Panc1 (cell line): ENCODE measurements at regions not wholly inside any gene's neighbourhood (a gene's known extent, or its start where the extent isn't known, plus 50 kb on each side); places are given as distances from the start of the nearest gene placed in this dataset.

ENCODE experiments used
- ATAC-seq: fragments of 200-7000 bp; cut with Tn5 transposase; 2 replicates; pipeline ENCODE4 v1.9.1; 2020; ENCODE audit warnings: mild to moderate bottlenecking, moderate library complexity
- BruUV-seq: library from RNA; stranded (reverse); fragments of 400-500 nt; replicated peaks from 2 replicates; lab custom pipeline; 2021; lab: Mats Ljungman, UMichigan
- CTCF ChIA-PET: fragments of 300-600 bp; sonication (Branson Sonifier 250); formaldehyde crosslinking; loops from one replicate; lab custom pipeline; 2022; ENCODE audit warnings: antibody characterized with exemption; lab: Charles Lee
- POLR2A ChIA-PET: fragments of 300-600 bp; sonication (Branson Sonifier 250); formaldehyde crosslinking; loops from one replicate; lab custom pipeline; 2022; ENCODE audit warnings: antibody characterized with exemption; lab: Charles Lee
- DNase-seq: peaks from one replicate; pipeline ENCODE4 v3.0.0-alpha.2; 2010; ENCODE audit warnings: low read depth, low spot score
- H3K27ac ChIP-seq: 2 replicates; pipeline ENCODE4 v1.5.1; 2011; ENCODE audit warnings: mild to moderate bottlenecking, low read length, inconsistent platforms
- H3K27me3 ChIP-seq: fragments of 200-500 bp; sonication (Bioruptor generic); 2 replicates; pipeline ENCODE4 v1.6.0; 2014; ENCODE audit warnings: low read length, inconsistent platforms; ENCODE audit not compliant: control insufficient read depth, insufficient read depth
- H3K36me3 ChIP-seq: fragments of 200-500 bp; sonication (Bioruptor generic); 2 replicates; pipeline ENCODE4 v1.5.1; 2014; ENCODE audit warnings: inconsistent platforms, mild to moderate bottlenecking, low read length, moderate library complexity; ENCODE audit not compliant: control insufficient read depth, insufficient read depth
- H3K4me1 ChIP-seq: 2 replicates; pipeline ENCODE4 v1.5.1; 2011; ENCODE audit warnings: inconsistent platforms, mild to moderate bottlenecking, low read length, moderate library complexity; ENCODE audit not compliant: control insufficient read depth, insufficient read depth
- H3K4me3 ChIP-seq, 2 experiments: 2 replicates each; pipeline ENCODE4 v1.5.1; 2011 to 2012; ENCODE audit warnings: low read depth in 2 of 2, low read length in 2 of 2, mild to moderate bottlenecking in 2 of 2, inconsistent platforms in 1 of 2, moderate library complexity in 1 of 2
- H3K9me3 ChIP-seq: fragments of 200-500 bp; sonication (Bioruptor generic); 2 replicates; pipeline ENCODE4 v1.5.1; 2014; ENCODE audit warnings: low read depth, mild to moderate bottlenecking, inconsistent platforms, low read length, moderate library complexity; ENCODE audit not compliant: control insufficient read depth, insufficient read depth
- CTCF ChIP-seq: fragments of 450-650 bp; IDR thresholded peaks from 2 replicates; pipeline ENCODE4 v1.5.1; 2017; ENCODE audit warnings: mild to moderate bottlenecking
- POLR2AphosphoS5 ChIP-seq: IDR thresholded peaks from 2 replicates; pipeline ENCODE4 v1.6.1; 2012; ENCODE audit warnings: mild to moderate bottlenecking, low read depth, low read length, moderate library complexity
- SIN3A ChIP-seq: IDR thresholded peaks from 2 replicates; pipeline ENCODE4 v1.6.1; 2012; ENCODE audit warnings: low read depth, mild to moderate bottlenecking, low read length, moderate library complexity, borderline replicate concordance; ENCODE audit not compliant: insufficient read depth
- TCF7L2 ChIP-seq: IDR thresholded peaks from 2 replicates; pipeline ENCODE4 v1.6.1; 2011; ENCODE audit warnings: mild to moderate bottlenecking, low read depth, low read length, inconsistent platforms
- in situ Hi-C: cut with HindIII; loops from 2 replicates; pipeline ENCODE4 v1.10.0; 2016; ENCODE audit warnings: low sequenced_read_pairs, low pct_unique_long_range_greater_than_20kb
- intact Hi-C: fragments of 100-400 bp; cut with micrococcal nuclease; formaldehyde crosslinking; loops from one replicate; pipeline ENCODE4 v1.10.0; 2022; ENCODE audit not compliant: unreplicated experiment
- TF ChIP-seq, protein P1 (sequence below), 2 experiments: IDR thresholded peaks; 2 replicates each; pipeline ENCODE4 v1.6.1; 2011 to 2012; ENCODE audit warnings: low read depth in 2 of 2, control low read depth in 1 of 2, low read length in 1 of 2, mild to moderate bottlenecking in 1 of 2, moderate library complexity in 1 of 2; ENCODE audit not compliant: insufficient read depth in 1 of 2

DNA sequence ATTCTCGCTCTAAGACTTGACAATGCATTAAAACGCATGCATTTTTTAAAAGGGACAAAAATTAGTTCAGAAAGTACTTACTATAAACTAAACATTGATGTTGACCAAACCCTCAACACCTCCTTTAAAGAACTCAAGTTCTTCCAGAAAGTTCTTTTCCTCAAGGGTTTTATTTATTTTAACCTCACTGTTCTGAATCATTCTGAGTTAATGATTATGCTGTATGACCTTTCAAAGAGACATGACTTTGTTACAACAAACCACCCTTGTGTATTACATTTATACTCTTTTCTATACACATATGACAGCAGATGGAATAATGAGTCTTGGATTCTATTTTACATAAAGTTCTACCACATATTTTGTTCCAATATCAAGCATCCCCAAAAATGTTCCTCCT lies 139.8 kb upstream of the CCDC150 start:
- Histone ChIP-seq H3K27me3 (no peaks in the 10 kb centered on the region), H3K27ac (no peak overlapping the region), H3K4me3 (no peak overlapping the region), H3K9me3 (peaks cover 14% of the 10 kb centered on the region; the same call in 1 of the 2 replicates), H3K4me1 (no peaks in the 10 kb centered on the region), H3K36me3 (no peaks in the 10 kb centered on the region)
- DNase-seq, result no peak
- TF ChIP-seq, protein P1, sequence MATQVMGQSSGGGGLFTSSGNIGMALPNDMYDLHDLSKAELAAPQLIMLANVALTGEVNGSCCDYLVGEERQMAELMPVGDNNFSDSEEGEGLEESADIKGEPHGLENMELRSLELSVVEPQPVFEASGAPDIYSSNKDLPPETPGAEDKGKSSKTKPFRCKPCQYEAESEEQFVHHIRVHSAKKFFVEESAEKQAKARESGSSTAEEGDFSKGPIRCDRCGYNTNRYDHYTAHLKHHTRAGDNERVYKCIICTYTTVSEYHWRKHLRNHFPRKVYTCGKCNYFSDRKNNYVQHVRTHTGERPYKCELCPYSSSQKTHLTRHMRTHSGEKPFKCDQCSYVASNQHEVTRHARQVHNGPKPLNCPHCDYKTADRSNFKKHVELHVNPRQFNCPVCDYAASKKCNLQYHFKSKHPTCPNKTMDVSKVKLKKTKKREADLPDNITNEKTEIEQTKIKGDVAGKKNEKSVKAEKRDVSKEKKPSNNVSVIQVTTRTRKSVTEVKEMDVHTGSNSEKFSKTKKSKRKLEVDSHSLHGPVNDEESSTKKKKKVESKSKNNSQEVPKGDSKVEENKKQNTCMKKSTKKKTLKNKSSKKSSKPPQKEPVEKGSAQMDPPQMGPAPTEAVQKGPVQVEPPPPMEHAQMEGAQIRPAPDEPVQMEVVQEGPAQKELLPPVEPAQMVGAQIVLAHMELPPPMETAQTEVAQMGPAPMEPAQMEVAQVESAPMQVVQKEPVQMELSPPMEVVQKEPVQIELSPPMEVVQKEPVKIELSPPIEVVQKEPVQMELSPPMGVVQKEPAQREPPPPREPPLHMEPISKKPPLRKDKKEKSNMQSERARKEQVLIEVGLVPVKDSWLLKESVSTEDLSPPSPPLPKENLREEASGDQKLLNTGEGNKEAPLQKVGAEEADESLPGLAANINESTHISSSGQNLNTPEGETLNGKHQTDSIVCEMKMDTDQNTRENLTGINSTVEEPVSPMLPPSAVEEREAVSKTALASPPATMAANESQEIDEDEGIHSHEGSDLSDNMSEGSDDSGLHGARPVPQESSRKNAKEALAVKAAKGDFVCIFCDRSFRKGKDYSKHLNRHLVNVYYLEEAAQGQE (IDR thresholded peaks at IDR 0.05; ENCODE audit: insufficient read depth in 1 of 2, low read depth in 2 of 2, low read length in 1 of 2), result no peak
- TF ChIP-seq CTCF (no peak), POLR2AphosphoS5 (no peak), TCF7L2 (no peak), SIN3A (no peak)
- no peak for ATAC-seq
- intact Hi-C loops, result no loop called here
- in situ Hi-C loops, result no loop called here
- BruUV-seq, result no TSS peak
- POLR2A ChIA-PET, result no interaction called here
- CTCF ChIA-PET, result no interaction called here

- TF ChIP-seq SIN3A (no peak), TCF7L2 (no peak), POLR2AphosphoS5 (no peak), CTCF (no peak)
- TF ChIP-seq, protein P1 (IDR thresholded peaks at IDR 0.05; ENCODE audit: insufficient read depth in 1 of 2, low read depth in 2 of 2, low read length in 1 of 2), result no peak
- H3K27ac ChIP-seq, result no peak overlapping the region
- ChIA-PET POLR2A (no interaction called here), CTCF (no interaction called here)
- H3K9me3 ChIP-seq, result peaks cover 14% of the 10 kb centered on the region; the same call in 1 of the 2 replicates
- DNase-seq (no peak), ATAC-seq (no peak)
- H3K27me3 ChIP-seq, result no peaks in the 10 kb centered on the region
- BruUV-seq, result no TSS peak
- no peak overlapping the region for H3K4me3 ChIP-seq
- intact Hi-C loops, result no loop called here
- no peaks in the 10 kb centered on the region for H3K36me3 ChIP-seq
- no peaks in the 10 kb centered on the region for H3K4me1 ChIP-seq
- in situ Hi-C loops, result no loop called here
Measured at GRCh38 chr2:196500686-196501431, 138.7 kb upstream of the CCDC150 start.
